ENCODE measurements at regions not wholly inside any gene's neighbourhood (a gene's known extent, or its start where the extent isn't known, plus 50 kb on each side); places are given as distances from the start of the nearest gene placed in this dataset.

GRCh38 chr20:56805313-56805712 lies 176.2 kb downstream of the TFAP2C start:
- DNase-seq, result no peak

- DNase-seq, result no peak
These were observed 176.9 kb downstream of the TFAP2C start for GRCh38 chr20:56805966-56806365.

- no peak for DNase-seq
These were observed 177.9 kb downstream of the TFAP2C start for GRCh38 chr20:56806952-56807517.

GRCh38 chr20:56808117-56808725 lies 179.1 kb downstream of the TFAP2C start:
- DNase-seq, result no peak

- no peak for DNase-seq
These were observed 179.6 kb downstream of the TFAP2C start for GRCh38 chr20:56808732-56809131.

GRCh38 chr20:56809668-56810067 lies 180.6 kb downstream of the TFAP2C start:
- no peak for DNase-seq

GRCh38 chr20:56810141-56810540 lies 181.0 kb downstream of the TFAP2C start:
- no peak for DNase-seq

- DNase-seq, result no peak
These were observed 186.7 kb downstream of the TFAP2C start for GRCh38 chr20:56815796-56816195.

- no peak for DNase-seq
These were observed 187.2 kb downstream of the TFAP2C start for GRCh38 chr20:56816349-56816748.

- no peak for DNase-seq
These were observed 188.9 kb downstream of the TFAP2C start for GRCh38 chr20:56817780-56818675.

GRCh38 chr20:56820984-56821383 lies 191.9 kb downstream of the TFAP2C start:
- no peak for DNase-seq

GRCh38 chr20:56826306-56826704 lies 197.2 kb downstream of the TFAP2C start:
- DNase-seq, result no peak

GRCh38 chr20:56826705-56827665 lies 197.9 kb downstream of the TFAP2C start:
- DNase-seq, result no peak

GRCh38 chr20:56827763-56828162 lies 198.7 kb downstream of the TFAP2C start:
- DNase-seq, result no peak

GRCh38 chr20:56828402-56828801 lies 199.3 kb downstream of the TFAP2C start:
- DNase-seq, result no peak

GRCh38 chr20:56829788-56830385 lies 200.8 kb downstream of the TFAP2C start:
- no peak for DNase-seq

- DNase-seq, result no peak
These were observed 202.7 kb downstream of the TFAP2C start for GRCh38 chr20:56831795-56832194.

- DNase-seq, result no peak
These were observed 204.3 kb downstream of the TFAP2C start for GRCh38 chr20:56833427-56833826.

- DNase-seq, result no peak
These were observed 206.9 kb downstream of the TFAP2C start for GRCh38 chr20:56835829-56836550.

- no peak for DNase-seq
These were observed 210.1 kb downstream of the TFAP2C start for GRCh38 chr20:56839222-56839621.

- DNase-seq, result no peak
These were observed 210.7 kb downstream of the TFAP2C start for GRCh38 chr20:56839786-56840185.
